H9 (cell line): ENCODE measurements at regions not wholly inside any gene's neighbourhood (a gene's known extent, or its start where the extent isn't known, plus 50 kb on each side); places are given as distances from the start of the nearest gene placed in this dataset.

Experiments
- DNase-seq: peaks from one replicate; pipeline ENCODE4 v3.0.0-alpha.2; 2017
- H2AFZ ChIP-seq: one replicate; pipeline ENCODE4 v1.6.1; 2013; ENCODE audit warnings: mild to moderate bottlenecking, low read length, control low read depth, moderate library complexity
- H2AK5ac ChIP-seq: 2 replicates; pipeline ENCODE4 v1.6.1; 2013; ENCODE audit warnings: low read length, control low read depth, mixed read lengths; ENCODE audit not compliant: insufficient read length
- H2BK120ac ChIP-seq: one replicate; pipeline ENCODE4 v1.6.1; 2013; ENCODE audit warnings: low read depth, mild to moderate bottlenecking, low read length, control low read depth, inconsistent platforms; ENCODE audit not compliant: poor library complexity, severe bottlenecking
- H2BK12ac ChIP-seq: 2 replicates; pipeline ENCODE4 v1.6.1; 2013; ENCODE audit warnings: low read length, control low read depth, mixed read lengths, low read depth; ENCODE audit not compliant: insufficient read length
- H2BK15ac ChIP-seq: 2 replicates; pipeline ENCODE4 v1.6.1; 2013; ENCODE audit warnings: low read depth, low read length, control low read depth
- H2BK20ac ChIP-seq: one replicate; pipeline ENCODE4 v1.6.1; 2013; ENCODE audit warnings: low read depth, mild to moderate bottlenecking, low read length, control low read depth, inconsistent platforms; ENCODE audit not compliant: poor library complexity, severe bottlenecking
- H2BK5ac ChIP-seq: 2 replicates; pipeline ENCODE4 v1.6.1; 2013; ENCODE audit warnings: low read length, control low read depth, mixed read lengths; ENCODE audit not compliant: insufficient read length
- H3K14ac ChIP-seq: 2 replicates; pipeline ENCODE4 v1.6.1; 2013; ENCODE audit warnings: low read length, control low read depth; ENCODE audit not compliant: insufficient read depth
- H3K18ac ChIP-seq: 2 replicates; pipeline ENCODE4 v1.6.1; 2013; ENCODE audit warnings: low read depth, mild to moderate bottlenecking, mixed read lengths, low read length, control low read depth; ENCODE audit not compliant: insufficient read length
- H3K23ac ChIP-seq: 2 replicates; pipeline ENCODE4 v1.6.1; 2013; ENCODE audit warnings: low read length, control low read depth, mixed read lengths, low read depth; ENCODE audit not compliant: insufficient read length
- H3K23me2 ChIP-seq: 2 replicates; pipeline ENCODE4 v1.6.1; 2013; ENCODE audit warnings: low read depth, mild to moderate bottlenecking, mixed read lengths, low read length, control low read depth; ENCODE audit not compliant: insufficient read length, poor library complexity, severe bottlenecking
- H3K27ac ChIP-seq: 2 replicates; pipeline ENCODE4 v1.5.1; 2013; ENCODE audit warnings: low read length, control low read depth, mixed read lengths, low read depth; ENCODE audit not compliant: insufficient read length
- H3K27me3 ChIP-seq: 2 replicates; pipeline ENCODE4 v1.6.1; 2013; ENCODE audit warnings: low read length, control low read depth, inconsistent platforms; ENCODE audit not compliant: insufficient read depth
- H3K4ac ChIP-seq: 2 replicates; pipeline ENCODE4 v1.6.1; 2013; ENCODE audit warnings: low read depth, mild to moderate bottlenecking, control low read depth, inconsistent platforms, low read length, moderate library complexity
- H3K4me1 ChIP-seq: 2 replicates; pipeline ENCODE4 v1.6.1; 2013; ENCODE audit warnings: low read length, control low read depth, inconsistent platforms; ENCODE audit not compliant: insufficient read depth
- H3K4me2 ChIP-seq: 2 replicates; pipeline ENCODE4 v1.6.1; 2013; ENCODE audit warnings: low read length, control low read depth, mixed read lengths; ENCODE audit not compliant: insufficient read length, insufficient read depth
- H3K56ac ChIP-seq: 2 replicates; pipeline ENCODE4 v1.6.1; 2013; ENCODE audit warnings: low read depth, mild to moderate bottlenecking, mixed read lengths, low read length, control low read depth; ENCODE audit not compliant: insufficient read length
- H3K79me1 ChIP-seq: 2 replicates; pipeline ENCODE4 v1.6.1; 2013; ENCODE audit warnings: low read depth, mild to moderate bottlenecking, moderate library complexity, low read length, control low read depth, inconsistent platforms; ENCODE audit not compliant: insufficient read depth, poor library complexity, severe bottlenecking
- H3K79me2 ChIP-seq: 2 replicates; pipeline ENCODE4 v1.6.1; 2013; ENCODE audit warnings: low read length, control low read depth, inconsistent platforms; ENCODE audit not compliant: insufficient read depth
- H3K9ac ChIP-seq: 2 replicates; pipeline ENCODE4 v1.6.1; 2013; ENCODE audit warnings: low read length, control low read depth, mixed read lengths; ENCODE audit not compliant: insufficient read length; ENCODE audit errors: extremely low read depth
- H3K9me3 ChIP-seq: one replicate; pipeline ENCODE4 v1.6.1; 2013; ENCODE audit warnings: low read depth, low read length, inconsistent platforms; ENCODE audit not compliant: control insufficient read depth
- H3T11ph ChIP-seq: one replicate; pipeline ENCODE4 v1.6.1; 2013; ENCODE audit warnings: mild to moderate bottlenecking, low read length, control low read depth, inconsistent platforms
- H4K20me1 ChIP-seq: one replicate; pipeline ENCODE4 v1.6.1; 2013; ENCODE audit not compliant: control insufficient read depth, insufficient read length, insufficient read depth
- H4K5ac ChIP-seq: 2 replicates; pipeline ENCODE4 v1.6.1; 2013; ENCODE audit warnings: low read depth, mild to moderate bottlenecking, mixed read lengths, low read length, control low read depth; ENCODE audit not compliant: insufficient read length
- H4K8ac ChIP-seq: replicated peaks from 2 replicates; pipeline ENCODE4 v1.6.1; 2013; ENCODE audit warnings: low read length, control low read depth, mixed read lengths, low read depth; ENCODE audit not compliant: insufficient read length
- H4K91ac ChIP-seq: 2 replicates; pipeline ENCODE4 v1.6.1; 2013; ENCODE audit warnings: low read depth, mild to moderate bottlenecking, moderate library complexity, mixed read lengths, low read length, control low read depth; ENCODE audit not compliant: insufficient read length
- H3K27ac Mint-ChIP-seq, 3 experiments: 2 replicates in 2 of 3; 3 replicates in 1 of 3; pipeline ENCODE4 v1.8.0; 2020 to 2021; ENCODE audit warnings: mixed read lengths in 3 of 3, mild to moderate bottlenecking in 1 of 3, moderate library complexity in 1 of 3
- H3K27me3 Mint-ChIP-seq: 2 replicates; pipeline ENCODE4 v1.8.0; 2021; ENCODE audit warnings: low read depth, mild to moderate bottlenecking, moderate library complexity, mixed read lengths
- H3K36me3 Mint-ChIP-seq, 3 experiments: 2 replicates in 2 of 3; 3 replicates in 1 of 3; pipeline ENCODE4 v1.8.0; 2020 to 2021; ENCODE audit warnings: low read depth in 3 of 3, mixed read lengths in 3 of 3; ENCODE audit not compliant: insufficient read depth in 1 of 3
- H3K4me1 Mint-ChIP-seq, 2 experiments: 2 replicates each; pipeline ENCODE4 v1.8.0; 2020; ENCODE audit warnings: mixed read lengths in 2 of 2
- H3K4me3 Mint-ChIP-seq, 2 experiments: 2 replicates in 1 of 2; 3 replicates in 1 of 2; pipeline ENCODE4 v1.8.0; 2020 to 2021; ENCODE audit warnings: mild to moderate bottlenecking in 2 of 2, mixed read lengths in 2 of 2, moderate library complexity in 1 of 2
- H3K9me3 Mint-ChIP-seq, 2 experiments: 2 replicates in 1 of 2; 3 replicates in 1 of 2; pipeline ENCODE4 v1.8.0; 2020; ENCODE audit warnings: mild to moderate bottlenecking in 2 of 2, mixed read lengths in 2 of 2, moderate library complexity in 1 of 2
- WGBS: extraction: QIAGEN DNeasy Blood & Tissue Kit; methylation state at CpG from one replicate; pipeline ENCODE4 v1.1.7; 2013; ENCODE audit warnings: missing lambda C conversion rate, low lambda C conversion rate, mixed read lengths; ENCODE audit not compliant: insufficient read length; ENCODE audit errors: extremely low coverage; 5-methylcytosine and 5-hydroxymethylcytosine counted together
- TF ChIP-seq, protein P1 (sequence below): fragments of 200-600 bp; sonication (generic); conservative IDR thresholded peaks from 3 replicates; pipeline ENCODE4 v1.8.0; 2021; ENCODE audit warnings: antibody characterized with exemption, mild to moderate bottlenecking

DNA sequence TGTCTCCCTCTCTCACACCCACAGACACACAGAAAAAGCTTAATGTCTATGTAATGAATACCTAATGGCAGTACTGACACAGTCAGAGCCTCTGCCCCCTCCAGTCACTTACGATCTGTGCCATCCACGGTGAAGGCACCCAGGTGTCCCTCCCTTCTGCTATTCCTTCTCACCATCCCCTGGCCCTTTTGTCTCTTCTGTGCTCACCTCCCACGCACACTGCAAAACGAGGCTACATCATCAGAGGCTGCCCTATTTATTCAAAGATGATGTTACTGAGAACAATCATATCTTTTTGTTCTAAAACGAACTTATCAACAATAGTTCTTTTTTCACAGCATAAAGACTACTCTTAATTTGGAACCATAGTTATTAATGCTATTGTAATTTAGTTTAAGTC is 246.9 kb upstream of the MKLN1 start:
- Histone ChIP-seq H2AFZ (no peak overlapping the region), H3K4ac (no peak overlapping the region), H2AK5ac (no peak overlapping the region), H3K23me2 (no peaks in the 10 kb centered on the region), H3K79me1 (no peaks in the 10 kb centered on the region), H3K9ac (no peak overlapping the region), H2BK5ac (no peak overlapping the region), H3K23ac (no peak overlapping the region), H4K8ac (no peak overlapping the region), H3K27ac (no peak overlapping the region), H4K20me1 (no peaks in the 10 kb centered on the region), H2BK20ac (no peak overlapping the region), H3K56ac (no peak overlapping the region), H3K9me3 (no peaks in the 10 kb centered on the region), H4K5ac (no peak overlapping the region), H3K14ac (no peak overlapping the region), H3K79me2 (peaks cover 1% of the 10 kb centered on the region; the same call in 1 of the 2 replicates), H4K91ac (no peak overlapping the region), H3T11ph (no peak overlapping the region), H3K4me1 (no peaks in the 10 kb centered on the region; the same call in 1 of the 2 replicates), H2BK15ac (no peak overlapping the region), H2BK120ac (no peak overlapping the region), H2BK12ac (no peak overlapping the region), H3K18ac (no peak overlapping the region), H3K4me2 (no peak overlapping the region), H3K27me3 (no peaks in the 10 kb centered on the region)
- Mint-ChIP-seq H3K27ac (no peak overlapping the region), H3K9me3 (no peaks in the 10 kb centered on the region), H3K36me3 (peaks cover 0 to 7% (median 5%) of the 10 kb centered on the region in 3 experiments; a peak in 3 of 7 replicates), H3K27me3 (no peaks in the 10 kb centered on the region; the same call in 1 of the 2 replicates), H3K4me1 (peaks cover 12% of the 10 kb centered on the region in 2 experiments), H3K4me3 (no peak overlapping the region)
- TF ChIP-seq, protein P1, sequence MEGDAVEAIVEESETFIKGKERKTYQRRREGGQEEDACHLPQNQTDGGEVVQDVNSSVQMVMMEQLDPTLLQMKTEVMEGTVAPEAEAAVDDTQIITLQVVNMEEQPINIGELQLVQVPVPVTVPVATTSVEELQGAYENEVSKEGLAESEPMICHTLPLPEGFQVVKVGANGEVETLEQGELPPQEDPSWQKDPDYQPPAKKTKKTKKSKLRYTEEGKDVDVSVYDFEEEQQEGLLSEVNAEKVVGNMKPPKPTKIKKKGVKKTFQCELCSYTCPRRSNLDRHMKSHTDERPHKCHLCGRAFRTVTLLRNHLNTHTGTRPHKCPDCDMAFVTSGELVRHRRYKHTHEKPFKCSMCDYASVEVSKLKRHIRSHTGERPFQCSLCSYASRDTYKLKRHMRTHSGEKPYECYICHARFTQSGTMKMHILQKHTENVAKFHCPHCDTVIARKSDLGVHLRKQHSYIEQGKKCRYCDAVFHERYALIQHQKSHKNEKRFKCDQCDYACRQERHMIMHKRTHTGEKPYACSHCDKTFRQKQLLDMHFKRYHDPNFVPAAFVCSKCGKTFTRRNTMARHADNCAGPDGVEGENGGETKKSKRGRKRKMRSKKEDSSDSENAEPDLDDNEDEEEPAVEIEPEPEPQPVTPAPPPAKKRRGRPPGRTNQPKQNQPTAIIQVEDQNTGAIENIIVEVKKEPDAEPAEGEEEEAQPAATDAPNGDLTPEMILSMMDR = no peak
- WGBS = no CpG with 5 or more reads among the region's 5 CpGs
- no peak for DNase-seq
